GM04504 (cell line): ENCODE measurements at regions not wholly inside any gene's neighbourhood (a gene's known extent, or its start where the extent isn't known, plus 50 kb on each side); places are given as distances from the start of the nearest gene placed in this dataset.

Experiments
- DNase-seq: peaks from one replicate; pipeline ENCODE4 v3.0.0-alpha.2; 2012; ENCODE audit warnings: low read depth

- DNase-seq = no peak
These were observed 58.2 kb downstream of the MEX3B start for GRCh38 chr15:81987628-81988027.

DNA sequence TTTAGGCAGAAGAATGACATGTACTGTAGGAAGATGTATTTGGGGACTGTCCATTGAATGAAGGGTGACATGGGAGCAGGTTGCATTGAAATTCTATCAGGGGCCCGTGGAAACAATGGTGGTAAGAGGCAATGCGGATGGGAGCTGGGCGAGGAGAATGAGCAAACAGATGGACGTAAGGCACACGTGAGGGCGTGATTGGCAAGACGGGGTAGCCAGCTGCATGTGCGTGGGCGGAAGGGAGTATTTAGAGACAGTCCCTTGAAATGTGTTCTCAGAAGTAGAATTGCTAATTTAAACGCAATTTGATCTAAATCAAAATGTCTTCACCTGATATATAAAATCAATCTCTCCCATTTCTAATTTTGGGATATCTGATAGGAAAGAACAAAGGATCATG lies 62.3 kb downstream of the MEX3B start:
- DNase-seq = no peak

GRCh38 chr15:81982808-81983207 lies 63.0 kb downstream of the MEX3B start:
- no peak for DNase-seq

GRCh38 chr15:81981908-81982307 lies 63.9 kb downstream of the MEX3B start:
- DNase-seq = no peak

DNA sequence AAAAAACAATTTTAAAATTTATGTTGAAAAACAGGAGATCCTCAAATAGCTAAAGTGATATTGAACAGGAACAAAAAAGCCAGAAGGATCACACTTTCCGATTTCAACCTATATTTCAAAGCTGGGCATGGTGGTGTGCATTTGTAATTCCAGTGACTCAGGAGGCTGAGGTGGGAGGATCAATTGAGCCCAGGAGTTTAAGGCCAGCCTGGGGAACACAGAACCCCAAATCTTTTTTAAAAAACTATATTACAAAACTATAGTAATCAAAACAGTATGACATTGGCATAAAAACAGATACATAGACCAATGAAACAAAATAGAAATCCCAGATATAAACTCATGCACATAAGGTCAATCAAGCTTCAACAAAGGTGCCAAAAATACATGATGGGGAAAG lies 68.4 kb downstream of the MEX3B start:
- DNase-seq = no peak

DNA sequence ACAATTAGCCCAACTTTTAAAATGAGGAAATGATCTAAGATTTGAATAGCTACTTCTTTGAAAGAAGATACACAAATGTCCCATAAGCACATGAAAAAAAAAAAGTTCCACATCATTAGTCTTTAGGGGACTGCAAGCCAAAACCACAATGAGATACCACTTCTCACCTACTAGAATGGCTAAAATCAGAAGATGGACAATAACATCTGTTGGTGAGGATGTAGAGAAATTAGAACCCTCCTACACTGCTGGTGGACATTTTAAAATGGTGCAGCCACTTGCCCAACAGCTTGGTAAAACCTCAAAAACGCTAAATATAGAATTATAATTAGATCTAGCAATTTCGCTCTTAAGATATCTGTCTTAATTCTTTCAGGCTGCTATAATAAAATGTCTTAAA lies 77.1 kb downstream of the MEX3B start:
- DNase-seq = no peak

DNA sequence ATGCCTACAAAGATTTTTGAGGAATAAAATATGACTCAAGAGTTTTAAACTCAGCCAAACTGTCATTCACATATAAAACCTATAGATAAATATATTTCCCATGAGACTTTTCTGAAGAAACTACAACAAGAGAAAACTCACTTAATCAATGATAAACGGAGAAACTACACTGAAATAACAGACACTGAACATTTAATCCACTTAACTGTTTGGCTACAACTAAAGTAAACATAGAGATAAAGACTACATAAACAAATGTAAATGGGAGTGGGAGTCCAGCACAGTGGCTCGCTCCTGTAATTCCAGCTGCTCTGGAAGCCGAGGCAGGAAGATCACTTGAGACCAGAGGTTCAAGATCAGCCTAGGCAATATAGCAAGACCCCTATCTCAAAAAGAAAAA lies 79.2 kb downstream of the MEX3B start:
- DNase-seq = no peak

DNA sequence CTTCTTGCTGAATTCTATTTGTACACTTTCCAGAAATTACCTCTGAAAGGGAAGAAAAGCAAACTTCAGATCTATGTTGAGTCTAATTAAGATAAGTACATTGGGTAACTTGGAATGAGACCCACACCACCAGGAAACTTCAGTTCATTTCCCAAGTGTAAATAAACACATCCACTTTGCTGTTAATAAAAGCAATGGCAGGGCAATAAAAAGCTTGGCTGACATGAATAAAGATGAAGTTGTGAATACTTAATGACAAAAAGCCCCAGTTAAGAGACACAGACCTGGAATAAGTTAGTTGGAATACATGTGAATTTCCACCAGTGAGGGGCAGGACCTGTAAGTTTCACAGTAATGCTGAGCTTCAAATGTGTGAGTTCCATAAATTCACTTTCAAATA lies 83.3 kb downstream of the MEX3B start:
- DNase-seq = no peak

GRCh38 chr15:81959196-81959595 lies 86.6 kb downstream of the MEX3B start:
- no peak for DNase-seq

- DNase-seq = no peak
These were observed 88.1 kb downstream of the MEX3B start for GRCh38 chr15:81957698-81958097.

GRCh38 chr15:81955382-81956062 lies 90.3 kb downstream of the MEX3B start:
- DNase-seq = no peak

GRCh38 chr15:81954158-81954783 lies 91.5 kb downstream of the MEX3B start:
- DNase-seq = no peak

- no peak for DNase-seq
These were observed 94.9 kb downstream of the MEX3B start for GRCh38 chr15:81950841-81951414.

DNA sequence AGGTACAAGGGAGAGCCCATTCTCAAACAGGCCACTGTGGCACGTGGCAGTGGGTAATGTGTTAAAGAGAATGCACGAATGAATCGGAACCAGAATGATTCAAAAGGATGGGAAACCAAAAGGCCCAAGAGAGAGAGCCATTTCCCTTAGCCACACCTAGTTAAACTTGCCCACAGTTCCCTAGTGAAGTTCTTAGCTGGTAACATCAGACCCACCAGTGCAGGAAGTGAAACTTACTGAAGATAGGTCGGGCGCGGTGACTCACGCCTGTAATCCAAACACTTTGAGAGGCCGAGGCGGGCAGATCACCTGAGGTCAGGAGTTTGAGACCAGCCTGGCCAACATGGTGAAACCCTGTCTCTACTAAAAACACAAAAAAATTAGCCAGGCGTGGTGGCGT lies 97.1 kb downstream of the MEX3B start:
- no peak for DNase-seq

DNA sequence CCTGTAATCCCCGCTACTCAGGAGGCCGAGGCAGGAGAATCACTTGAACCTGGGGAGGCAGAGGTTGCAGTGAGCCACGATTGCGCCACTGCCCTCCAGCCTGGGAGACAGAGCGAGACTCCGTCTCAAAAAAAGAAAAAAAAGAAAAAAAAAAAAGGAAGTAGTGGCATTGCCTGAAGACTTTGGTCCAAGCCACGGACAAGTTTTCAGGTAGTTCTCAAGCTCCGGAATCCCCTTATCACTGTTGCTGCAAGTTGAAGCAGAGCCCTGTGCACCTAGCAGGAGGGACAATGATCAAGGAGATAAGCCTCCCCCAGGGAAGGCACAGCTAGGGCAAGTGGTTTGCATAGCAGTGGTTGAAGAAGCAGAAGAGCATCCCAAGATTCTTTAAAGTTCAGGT lies 97.6 kb downstream of the MEX3B start:
- DNase-seq = no peak

DNA sequence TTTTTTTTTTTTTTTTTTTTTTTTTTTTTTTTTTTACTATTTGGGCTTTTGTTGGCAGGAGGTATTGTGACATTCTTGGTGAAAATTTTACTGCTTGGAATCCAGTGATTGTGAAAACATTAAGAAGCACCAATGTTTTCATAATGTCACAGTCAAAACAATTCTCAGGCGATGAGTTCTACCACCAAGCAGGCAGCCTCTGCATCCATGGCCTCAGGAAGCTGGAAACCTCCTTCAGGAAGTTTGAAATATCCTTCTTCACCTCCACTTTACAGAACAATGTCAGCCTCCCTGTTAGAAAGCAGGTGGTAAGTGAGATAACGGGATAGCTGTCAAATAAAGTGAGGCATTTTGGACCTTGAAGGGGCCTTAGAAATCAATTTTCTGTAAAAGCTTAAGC lies 98.3 kb downstream of the MEX3B start:
- DNase-seq = peak; percentile 46

DNA sequence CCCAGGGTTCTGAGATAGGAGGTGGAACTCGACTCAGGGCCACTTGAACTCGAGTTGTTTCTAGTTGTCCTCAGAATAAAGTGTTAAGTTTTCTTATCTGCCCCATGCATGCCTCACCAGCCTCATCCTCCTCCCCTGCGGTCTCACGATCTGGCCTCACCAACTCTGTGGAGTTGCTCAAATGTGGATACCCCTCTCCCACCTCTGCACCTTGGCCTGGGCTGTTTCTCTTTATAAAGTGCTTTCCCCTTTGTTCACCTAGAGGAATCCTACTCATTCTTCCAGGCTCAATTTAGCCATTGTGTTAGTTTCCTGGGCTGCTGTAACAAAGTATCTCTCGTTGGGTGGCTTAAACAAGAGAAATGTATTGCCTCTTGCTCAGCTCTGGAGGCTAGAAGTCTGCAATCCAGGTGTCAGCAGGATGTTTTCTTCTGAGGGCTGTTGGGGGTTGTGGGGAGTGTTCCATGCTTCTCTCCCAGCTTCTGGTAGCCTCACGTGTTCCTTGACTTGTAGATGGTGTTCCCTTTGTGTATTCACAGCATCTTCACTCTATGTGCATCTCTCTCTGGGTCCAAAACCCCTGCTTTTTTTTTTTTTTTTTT lies 100.7 kb downstream of the MEX3B start:
- DNase-seq = no peak

- DNase-seq = no peak
These were observed 103.1 kb downstream of the MEX3B start for GRCh38 chr15:81942655-81943195.

DNA sequence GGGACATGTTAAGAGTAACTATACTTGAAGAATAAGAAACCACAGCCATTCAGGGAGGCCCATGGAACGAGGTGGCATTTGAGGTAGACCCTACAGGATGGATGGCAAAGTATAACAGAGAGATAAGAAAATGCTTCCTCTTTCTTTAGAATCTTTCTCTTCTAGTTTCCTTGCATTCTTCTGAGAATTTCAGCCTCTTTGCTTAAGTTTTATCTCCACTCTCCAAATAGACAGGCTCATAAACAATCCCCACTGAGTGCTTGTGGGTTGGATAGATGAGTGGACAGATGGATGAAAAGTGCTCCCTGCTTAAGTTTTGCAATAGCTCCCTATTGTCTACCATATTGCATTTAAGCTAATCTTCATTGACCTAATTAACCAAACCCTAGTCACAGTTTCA lies 103.7 kb downstream of the MEX3B start:
- no peak for DNase-seq

- no peak for DNase-seq
These were observed 104.3 kb downstream of the MEX3B start for GRCh38 chr15:81941479-81941878.

DNA sequence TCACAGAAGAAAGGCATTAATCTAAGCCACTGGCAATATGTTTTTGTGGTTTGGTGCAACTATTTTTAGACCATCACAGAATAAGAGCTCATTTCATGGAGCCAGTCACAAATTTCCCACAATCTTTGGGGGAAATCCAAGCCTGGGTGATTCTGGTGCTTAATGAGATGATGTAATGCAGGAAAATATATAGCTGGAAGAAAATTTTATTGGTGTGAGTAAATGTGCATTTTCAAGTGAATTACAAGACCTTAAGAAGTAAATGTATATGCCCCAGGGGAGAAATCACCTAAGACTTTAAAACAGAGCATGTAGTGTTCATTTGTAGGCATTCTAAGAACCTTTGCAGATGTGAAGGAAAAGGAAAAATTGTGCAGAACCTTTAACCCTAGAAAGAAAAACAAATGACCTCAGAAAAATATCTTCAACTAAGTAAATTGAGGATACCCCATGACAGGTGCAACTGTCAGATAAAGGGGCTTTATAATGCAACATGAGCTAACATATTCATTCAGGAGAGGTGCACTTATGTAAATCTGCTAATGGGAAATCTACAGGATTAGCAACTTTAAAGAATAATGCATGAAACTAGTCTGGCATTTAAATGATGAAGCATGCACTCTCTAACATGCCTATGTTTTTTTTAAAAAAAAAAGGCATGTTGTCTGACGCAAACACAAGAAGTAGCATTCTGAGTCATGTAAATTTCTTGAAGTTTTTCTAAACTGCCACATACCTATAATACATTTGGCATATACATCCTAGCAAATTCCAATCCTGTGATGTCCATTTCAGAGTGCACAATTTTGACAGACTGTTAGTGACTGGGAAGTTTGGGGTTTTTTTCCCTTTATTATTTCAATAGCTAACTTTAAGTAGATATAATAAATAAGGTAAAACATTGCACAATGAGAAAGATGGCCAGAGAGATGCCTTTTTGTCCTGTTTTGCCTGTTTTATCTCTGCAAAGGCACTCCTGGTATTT lies 105.1 kb downstream of the MEX3B start:
- DNase-seq = peak; percentile 51
